K562 (cell line): ENCODE measurements at regions not wholly inside any gene's neighbourhood (a gene's known extent, or its start where the extent isn't known, plus 50 kb on each side); places are given as distances from the start of the nearest gene placed in this dataset.

Experiments
- CLOCK ChIP-seq: fragments of 250-450 bp; sonication (Bioruptor Pico); IDR thresholded peaks from 2 replicates; pipeline ENCODE4 v1.4.0; 2020; ENCODE audit warnings: mild to moderate bottlenecking, moderate library complexity, borderline replicate concordance
- HOXB6 ChIP-seq: fragments of 250-450 bp; sonication (Bioruptor Pico); IDR thresholded peaks from 2 replicates; pipeline ENCODE4 v1.5.1; 2022; ENCODE audit warnings: mild to moderate bottlenecking, borderline replicate concordance
- KDM4B ChIP-seq, 2 experiments: fragments of 450-650 bp in 1 of 2; sonication (generic) in 1 of 2; IDR thresholded peaks; 2 replicates each; pipeline ENCODE4 v1.6.1; 2016 to 2017; ENCODE audit warnings: borderline replicate concordance in 2 of 2, antibody characterized with exemption in 1 of 2, low read depth in 1 of 2, mild to moderate bottlenecking in 1 of 2
- MCM5 ChIP-seq: fragments of 450-650 bp; IDR thresholded peaks from 2 replicates; pipeline ENCODE4 v1.6.1; 2016; ENCODE audit warnings: low read depth
- ZNF146 ChIP-seq: IDR thresholded peaks from one replicate; pipeline ENCODE4 v1.6.1; 2018; ENCODE audit warnings: missing compliant biosample characterization; ENCODE audit not compliant: unreplicated experiment
- TF ChIP-seq, protein P1 (sequence below): fragments of 450-650 bp; IDR thresholded peaks from 2 replicates; pipeline ENCODE4 v1.6.1; 2016

GRCh38 chrX:525134-525533 lies 105.5 kb upstream of the SHOX start (continued):
- TF ChIP-seq ZNF146 (CRISPR knock-in tag) (peak; percentile 97), KDM4B (IDR thresholded peaks at IDR 0.05; ENCODE audit: borderline replicate concordance in 2 of 2, low read depth in 1 of 2) (no peak), CLOCK (no peak), MCM5 (no peak), HOXB6 (CRISPR knock-in tag) (no peak)
- TF ChIP-seq, protein P1, sequence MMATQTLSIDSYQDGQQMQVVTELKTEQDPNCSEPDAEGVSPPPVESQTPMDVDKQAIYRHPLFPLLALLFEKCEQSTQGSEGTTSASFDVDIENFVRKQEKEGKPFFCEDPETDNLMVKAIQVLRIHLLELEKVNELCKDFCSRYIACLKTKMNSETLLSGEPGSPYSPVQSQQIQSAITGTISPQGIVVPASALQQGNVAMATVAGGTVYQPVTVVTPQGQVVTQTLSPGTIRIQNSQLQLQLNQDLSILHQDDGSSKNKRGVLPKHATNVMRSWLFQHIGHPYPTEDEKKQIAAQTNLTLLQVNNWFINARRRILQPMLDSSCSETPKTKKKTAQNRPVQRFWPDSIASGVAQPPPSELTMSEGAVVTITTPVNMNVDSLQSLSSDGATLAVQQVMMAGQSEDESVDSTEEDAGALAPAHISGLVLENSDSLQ, result no peak
- TF ChIP-seq, all 486 proteins: peak for 5
